ENCODE measurements at regions not wholly inside any gene's neighbourhood (a gene's known extent, or its start where the extent isn't known, plus 50 kb on each side); places are given as distances from the start of the nearest gene placed in this dataset.
A peak's percentile ranks its signal among the peaks of the same experiment; 100 is the strongest.

DNA sequence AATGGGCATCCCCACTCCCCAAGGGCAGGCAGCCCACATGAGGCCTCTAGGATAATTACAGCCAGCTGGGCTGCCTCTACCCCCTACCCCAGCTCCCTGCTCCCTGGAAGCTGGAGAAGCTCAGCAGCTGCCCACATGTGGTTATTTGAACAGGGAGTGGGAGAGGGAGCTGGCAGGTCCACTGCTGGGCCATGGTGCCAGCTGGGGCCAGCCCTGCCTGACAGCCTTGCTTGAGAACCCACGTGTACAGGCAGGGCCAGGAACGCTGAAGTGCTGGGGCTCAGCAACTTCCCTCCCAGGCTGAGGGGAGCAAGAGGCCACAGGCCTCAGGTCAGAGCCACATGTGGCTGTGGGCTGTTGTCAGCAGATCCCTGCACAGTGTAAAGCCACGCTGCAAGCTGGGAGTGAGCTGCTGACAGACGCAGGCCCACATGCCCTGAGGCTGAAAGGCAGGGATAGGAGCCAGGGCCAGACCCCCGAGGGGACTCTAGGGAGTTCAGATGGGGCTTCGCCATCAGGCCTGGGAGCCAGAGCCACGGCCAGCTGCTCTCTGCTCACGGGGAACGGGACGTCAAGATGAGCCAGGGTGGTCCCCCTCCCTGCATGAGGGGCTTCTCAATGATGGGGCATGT, 129.0 kb downstream of the SYF2 start:
- H3K27ac Mint-ChIP-seq, result no peak overlapping the region
- H3K4me1 Mint-ChIP-seq (ENCODE audit: low read depth), result peaks cover 56% of the 10 kb centered on the region
- no peaks in the 10 kb centered on the region for H3K9me3 Mint-ChIP-seq
- H3K4me3 Mint-ChIP-seq, result no peak overlapping the region
- H3K27me3 Mint-ChIP-seq, result no peaks in the 10 kb centered on the region
- no peaks in the 10 kb centered on the region for H3K36me3 Mint-ChIP-seq (ENCODE audit: low read depth)

DNA sequence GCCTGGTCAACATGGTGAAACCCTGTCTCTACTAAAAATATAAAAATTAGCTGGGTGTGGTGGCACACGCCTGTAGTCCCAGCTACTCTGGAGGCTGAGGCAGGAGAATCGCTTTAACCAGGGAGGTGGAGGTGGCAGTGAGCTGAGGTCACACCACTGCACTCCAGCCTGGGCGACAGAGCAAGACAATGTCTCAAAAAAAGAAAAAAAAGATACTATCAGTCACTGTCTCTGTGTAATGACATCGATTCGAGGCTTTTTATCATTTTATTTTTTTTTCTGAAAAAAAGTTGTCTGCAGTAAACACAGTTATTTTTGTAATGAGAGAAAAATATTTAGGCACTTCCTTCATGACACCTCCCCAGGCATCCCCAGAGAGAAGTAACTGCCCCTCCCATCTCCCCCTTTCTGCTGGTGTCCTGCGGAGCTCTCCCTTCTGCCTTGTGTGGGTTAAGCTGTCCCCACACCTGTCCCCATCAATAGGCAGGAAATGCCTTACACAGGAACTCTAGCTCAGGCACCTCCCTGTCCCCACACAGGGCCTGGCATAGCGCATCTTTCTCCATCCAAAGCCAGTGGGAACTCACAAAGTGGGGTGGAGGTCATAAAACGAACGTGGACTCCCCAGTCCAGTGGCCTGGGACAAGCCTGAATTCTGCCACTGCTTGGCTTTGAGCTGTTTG, 132.0 kb downstream of the SYF2 start:
- Mint-ChIP-seq H3K36me3 (ENCODE audit: low read depth) (no peaks in the 10 kb centered on the region), H3K4me3 (no peak overlapping the region), H3K4me1 (ENCODE audit: low read depth) (peaks cover 73% of the 10 kb centered on the region), H3K27me3 (no peaks in the 10 kb centered on the region), H3K27ac (peak overlapping the region; percentile 76), H3K9me3 (peaks cover 10% of the 10 kb centered on the region)

DNA sequence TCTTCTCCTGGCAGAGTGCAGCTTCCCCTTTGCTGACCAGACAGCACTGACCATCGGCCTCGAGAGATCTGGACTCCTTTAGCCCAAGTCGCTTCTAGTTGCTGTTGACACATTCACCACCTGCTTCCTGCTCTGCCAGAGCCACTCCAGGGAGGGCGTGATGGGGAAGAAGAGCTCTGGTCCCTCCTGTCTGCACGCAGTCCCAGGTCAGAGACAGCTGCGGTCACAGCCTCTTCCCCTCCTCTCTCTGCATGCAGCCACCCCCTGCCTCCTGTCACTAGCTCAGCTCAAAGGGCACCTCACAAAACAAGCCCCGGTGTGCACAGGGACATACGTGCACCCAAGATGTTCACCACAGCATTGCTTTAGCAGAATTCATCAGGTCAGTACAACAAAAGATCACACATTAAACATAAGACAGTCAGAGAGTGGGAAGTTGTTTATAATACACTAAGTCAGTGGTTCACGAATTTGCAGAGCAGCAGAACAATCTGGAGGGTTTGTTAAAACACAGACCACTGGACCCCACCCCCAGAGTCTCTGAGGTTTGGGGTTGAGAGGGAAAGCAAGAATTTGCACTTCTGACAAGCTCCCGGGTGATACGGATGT, 132.9 kb downstream of the SYF2 start:
- Mint-ChIP-seq H3K27ac (peak overlapping the region; percentile 66), H3K27me3 (no peaks in the 10 kb centered on the region), H3K4me1 (ENCODE audit: low read depth) (peaks cover 80% of the 10 kb centered on the region), H3K36me3 (ENCODE audit: low read depth) (no peaks in the 10 kb centered on the region), H3K4me3 (peak overlapping the region; percentile 27), H3K9me3 (peaks cover 14% of the 10 kb centered on the region)

DNA sequence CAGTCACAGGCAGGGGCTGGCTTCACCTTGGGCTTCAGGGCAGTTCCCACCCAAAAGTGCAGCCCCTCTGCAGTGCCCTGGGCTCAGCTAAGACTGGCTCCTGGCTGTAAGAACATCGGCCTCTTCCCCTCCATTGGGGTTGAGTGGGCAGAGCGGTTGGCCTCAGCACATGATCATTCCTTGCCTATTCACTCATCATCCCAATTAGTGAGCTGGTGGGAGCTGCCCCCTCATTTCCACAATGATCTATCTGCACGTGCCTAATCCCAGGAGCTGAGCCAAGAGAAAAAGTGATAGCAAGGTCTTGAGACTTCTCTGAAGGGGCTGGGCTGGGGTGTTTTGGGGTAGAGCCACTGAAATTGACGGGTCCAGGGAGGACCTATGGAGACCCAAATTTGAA, 133.6 kb downstream of the SYF2 start:
- H3K27ac Mint-ChIP-seq, result no peak overlapping the region
- H3K9me3 Mint-ChIP-seq, result peaks cover 17% of the 10 kb centered on the region
- no peaks in the 10 kb centered on the region for H3K27me3 Mint-ChIP-seq
- H3K36me3 Mint-ChIP-seq (ENCODE audit: low read depth), result no peaks in the 10 kb centered on the region
- peaks cover 76% of the 10 kb centered on the region for H3K4me1 Mint-ChIP-seq (ENCODE audit: low read depth)
- no peak overlapping the region for H3K4me3 Mint-ChIP-seq

DNA sequence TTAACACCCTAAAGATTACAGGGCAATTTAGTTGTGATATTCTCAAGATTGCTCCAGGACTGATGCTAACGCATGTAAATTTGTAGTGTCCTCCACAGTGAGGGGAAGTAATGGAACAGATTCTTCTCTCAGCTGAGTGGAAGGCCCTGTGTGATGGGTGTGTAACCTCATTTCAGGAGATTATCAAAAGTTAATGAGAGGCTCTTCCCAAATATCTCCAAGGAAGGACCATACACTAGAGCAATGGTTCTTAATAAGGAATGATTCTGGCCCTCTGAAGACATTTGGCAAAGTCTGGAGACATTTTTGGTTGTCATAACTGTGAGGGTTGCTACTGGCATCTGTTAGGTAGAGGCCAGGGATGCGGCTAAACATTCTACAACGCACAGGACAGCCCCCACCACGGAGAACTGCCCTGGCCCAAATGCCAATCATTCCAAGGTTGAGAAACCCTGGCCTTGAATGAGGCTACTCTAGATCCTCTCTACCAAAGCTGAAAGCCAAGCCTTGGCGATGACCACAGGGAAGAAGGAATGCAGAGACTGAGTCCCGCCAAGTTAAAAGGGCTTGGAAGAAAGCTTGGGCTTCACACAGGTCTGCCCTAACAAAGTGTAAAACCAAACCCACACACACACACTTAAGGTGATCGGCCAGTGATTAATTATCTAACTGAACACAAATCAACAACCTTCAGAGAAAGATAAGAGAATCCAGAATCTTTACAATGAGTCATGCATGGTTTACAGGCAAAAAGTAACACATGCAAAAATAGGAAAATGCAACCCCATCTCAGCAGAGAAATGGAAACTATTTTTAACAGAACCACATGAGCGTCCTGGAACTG, 135.8 kb downstream of the SYF2 start:
- Mint-ChIP-seq H3K4me1 (ENCODE audit: low read depth) (peaks cover 71% of the 10 kb centered on the region), H3K4me3 (peak overlapping the region; percentile 37), H3K27me3 (no peaks in the 10 kb centered on the region), H3K27ac (peak overlapping the region; percentile 53), H3K36me3 (ENCODE audit: low read depth) (no peaks in the 10 kb centered on the region), H3K9me3 (peaks cover 17% of the 10 kb centered on the region)

DNA sequence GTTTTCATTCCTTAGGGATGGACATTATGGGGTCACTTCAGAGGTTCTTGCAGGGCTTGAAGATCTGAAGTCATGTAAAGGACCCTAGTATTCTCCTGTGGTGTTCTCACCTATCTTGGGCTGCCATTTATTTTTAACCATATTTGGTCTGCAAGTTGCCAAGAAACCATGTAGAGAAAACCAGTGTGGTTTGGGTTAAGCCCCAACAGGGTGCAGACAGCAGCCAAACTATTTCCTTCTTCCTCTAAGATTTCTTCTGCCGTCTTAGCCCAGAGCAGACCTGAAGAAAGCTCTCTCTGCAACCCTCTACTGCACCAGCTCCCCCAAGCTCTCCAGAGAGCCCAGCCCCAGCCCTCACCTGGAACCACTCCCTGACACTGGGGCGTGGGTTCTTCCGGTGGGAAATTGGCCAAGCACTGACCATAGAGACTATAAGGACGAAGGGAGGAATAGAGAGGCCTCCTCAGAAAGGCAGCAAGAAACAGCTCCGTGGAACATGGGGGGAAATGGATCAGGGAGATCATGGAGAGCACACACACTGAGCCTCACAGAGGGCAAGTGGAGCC, 136.6 kb downstream of the SYF2 start:
- peaks cover 71% of the 10 kb centered on the region for H3K4me1 Mint-ChIP-seq (ENCODE audit: low read depth)
- H3K36me3 Mint-ChIP-seq (ENCODE audit: low read depth), result no peaks in the 10 kb centered on the region
- H3K9me3 Mint-ChIP-seq, result peaks cover 17% of the 10 kb centered on the region
- H3K4me3 Mint-ChIP-seq, result peak overlapping the region; percentile 14
- H3K27me3 Mint-ChIP-seq, result peaks cover 3% of the 10 kb centered on the region
- no peak overlapping the region for H3K27ac Mint-ChIP-seq

DNA sequence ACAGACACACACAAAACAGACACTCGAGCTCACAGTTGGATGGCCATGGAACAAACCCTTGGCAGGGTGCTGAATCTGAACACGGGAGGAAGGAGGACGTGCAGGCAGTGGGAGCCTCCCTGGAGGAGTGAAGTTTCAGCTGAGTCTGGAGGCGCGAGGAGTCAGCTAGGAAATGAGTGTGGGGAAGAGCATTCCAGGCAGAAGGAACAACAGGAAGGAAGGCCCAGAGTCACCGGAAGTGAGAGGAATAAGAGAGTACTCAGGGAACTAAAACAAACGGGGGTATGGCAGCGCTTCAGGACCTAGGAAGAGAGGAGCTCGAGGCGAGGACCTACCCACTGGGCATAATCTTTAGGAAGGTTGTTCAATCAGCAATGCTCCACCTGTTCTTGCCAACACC, 137.3 kb downstream of the SYF2 start:
- Mint-ChIP-seq H3K27ac (no peak overlapping the region), H3K4me1 (ENCODE audit: low read depth) (peaks cover 65% of the 10 kb centered on the region), H3K27me3 (peaks cover 3% of the 10 kb centered on the region), H3K4me3 (no peak overlapping the region), H3K36me3 (ENCODE audit: low read depth) (no peaks in the 10 kb centered on the region), H3K9me3 (peaks cover 17% of the 10 kb centered on the region)

DNA sequence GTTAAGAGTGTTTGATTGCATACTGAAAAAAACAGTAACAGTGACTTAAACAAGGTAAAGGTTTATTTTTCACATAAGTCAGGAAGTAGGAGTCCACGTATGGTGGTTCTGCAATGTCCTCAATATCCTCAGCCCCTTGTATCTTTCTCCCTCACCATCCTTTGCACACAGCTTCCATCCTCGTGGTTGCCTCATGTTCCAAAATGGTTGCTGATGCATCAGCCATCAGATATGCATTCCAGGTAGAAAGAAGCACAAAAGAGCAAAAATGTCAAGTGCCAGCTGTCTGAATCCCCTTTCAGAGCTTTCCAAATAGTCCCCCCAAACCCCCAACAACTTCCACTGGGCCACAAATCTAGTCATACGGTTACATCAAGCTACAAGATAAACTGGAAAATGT, 138.1 kb downstream of the SYF2 start:
- no peak overlapping the region for H3K4me3 Mint-ChIP-seq
- H3K4me1 Mint-ChIP-seq (ENCODE audit: low read depth), result peaks cover 57% of the 10 kb centered on the region
- no peak overlapping the region for H3K27ac Mint-ChIP-seq
- H3K36me3 Mint-ChIP-seq (ENCODE audit: low read depth), result no peaks in the 10 kb centered on the region
- H3K9me3 Mint-ChIP-seq, result peaks cover 17% of the 10 kb centered on the region
- H3K27me3 Mint-ChIP-seq, result peaks cover 3% of the 10 kb centered on the region

DNA sequence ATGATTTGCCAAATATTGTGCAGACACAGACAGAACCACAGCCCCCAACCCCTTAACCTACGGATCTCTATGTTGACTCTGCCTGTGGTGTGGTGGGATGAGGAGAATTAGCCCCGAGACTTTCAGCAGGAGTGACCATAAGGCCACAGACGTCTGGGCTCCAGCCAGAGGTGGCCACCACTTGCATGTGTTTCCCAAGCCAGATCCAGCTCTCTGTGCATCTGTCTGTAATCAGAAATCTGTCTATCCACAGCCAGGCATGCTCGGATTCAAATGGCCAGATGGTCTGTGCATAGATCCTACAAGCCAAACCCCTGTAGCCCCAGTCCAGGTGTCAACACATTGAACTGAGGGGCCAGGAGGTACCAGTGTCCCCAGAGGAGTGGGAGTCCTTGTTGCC, 140.6 kb downstream of the SYF2 start:
- Mint-ChIP-seq H3K27ac (no peak overlapping the region), H3K27me3 (peaks cover 4% of the 10 kb centered on the region), H3K4me3 (no peak overlapping the region), H3K4me1 (ENCODE audit: low read depth) (peaks cover 31% of the 10 kb centered on the region), H3K36me3 (ENCODE audit: low read depth) (no peaks in the 10 kb centered on the region), H3K9me3 (peaks cover 17% of the 10 kb centered on the region)

DNA sequence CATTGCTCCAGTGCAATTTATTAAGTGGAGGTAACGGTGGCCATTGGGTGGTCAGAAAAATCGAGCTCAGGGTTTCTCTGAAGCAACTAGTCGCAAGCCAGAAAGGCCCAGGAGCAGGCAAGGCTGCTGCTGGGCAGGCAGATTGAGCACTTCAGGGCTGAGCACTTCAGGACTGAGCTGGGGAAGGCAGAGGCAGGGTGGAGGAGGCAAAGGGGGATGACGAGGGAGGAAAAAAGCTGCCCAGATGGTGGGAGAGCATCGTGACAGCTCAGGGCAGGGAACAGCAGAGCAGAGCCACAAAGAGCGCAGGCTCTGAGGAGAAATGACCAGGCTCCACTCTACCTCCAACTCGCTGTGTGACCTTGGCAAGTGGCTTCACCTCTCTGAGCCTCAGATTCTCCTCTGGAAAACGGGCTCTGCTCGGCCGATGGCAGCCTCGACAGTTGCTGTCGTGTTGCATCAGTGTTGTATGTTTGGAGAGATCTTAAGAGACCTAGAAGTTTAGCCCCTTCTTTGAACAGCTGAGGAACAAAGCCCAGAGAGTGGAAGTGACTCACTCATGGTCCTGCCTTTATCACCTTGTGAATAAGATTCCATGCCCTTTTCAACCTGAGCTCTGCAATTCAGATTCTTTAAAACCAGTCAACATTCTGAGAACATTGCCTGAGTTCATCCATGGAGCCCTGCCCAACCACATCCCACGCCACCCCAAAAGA, 141.4 kb downstream of the SYF2 start:
- no peaks in the 10 kb centered on the region for H3K36me3 Mint-ChIP-seq (ENCODE audit: low read depth)
- no peak overlapping the region for H3K4me3 Mint-ChIP-seq
- peaks cover 7% of the 10 kb centered on the region for H3K27me3 Mint-ChIP-seq
- peaks cover 23% of the 10 kb centered on the region for H3K4me1 Mint-ChIP-seq (ENCODE audit: low read depth)
- peaks cover 10% of the 10 kb centered on the region for H3K9me3 Mint-ChIP-seq
- no peak overlapping the region for H3K27ac Mint-ChIP-seq

DNA sequence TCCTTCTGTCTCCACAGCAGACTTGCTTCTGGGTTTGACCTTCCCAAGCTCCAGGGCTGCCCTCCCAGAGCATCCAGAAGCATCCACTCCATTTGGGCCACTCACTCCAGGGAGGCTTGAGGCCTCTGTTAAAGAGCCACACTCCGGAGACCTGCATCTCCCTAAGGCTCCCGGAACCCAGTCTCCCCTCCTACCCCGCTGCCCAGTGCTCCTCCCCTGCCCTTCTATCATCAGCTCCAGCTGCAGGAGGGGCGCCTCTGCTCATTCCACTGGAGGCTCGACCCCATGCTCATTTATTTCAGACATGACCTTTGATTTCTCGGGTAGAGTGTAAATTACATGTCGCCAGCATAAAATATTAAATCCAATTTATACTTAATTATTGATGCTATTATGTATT, 142.5 kb downstream of the SYF2 start:
- Mint-ChIP-seq H3K9me3 (peaks cover 5% of the 10 kb centered on the region), H3K4me3 (no peak overlapping the region), H3K27me3 (peaks cover 7% of the 10 kb centered on the region), H3K4me1 (ENCODE audit: low read depth) (peaks cover 12% of the 10 kb centered on the region), H3K27ac (no peak overlapping the region), H3K36me3 (ENCODE audit: low read depth) (no peaks in the 10 kb centered on the region)

DNA sequence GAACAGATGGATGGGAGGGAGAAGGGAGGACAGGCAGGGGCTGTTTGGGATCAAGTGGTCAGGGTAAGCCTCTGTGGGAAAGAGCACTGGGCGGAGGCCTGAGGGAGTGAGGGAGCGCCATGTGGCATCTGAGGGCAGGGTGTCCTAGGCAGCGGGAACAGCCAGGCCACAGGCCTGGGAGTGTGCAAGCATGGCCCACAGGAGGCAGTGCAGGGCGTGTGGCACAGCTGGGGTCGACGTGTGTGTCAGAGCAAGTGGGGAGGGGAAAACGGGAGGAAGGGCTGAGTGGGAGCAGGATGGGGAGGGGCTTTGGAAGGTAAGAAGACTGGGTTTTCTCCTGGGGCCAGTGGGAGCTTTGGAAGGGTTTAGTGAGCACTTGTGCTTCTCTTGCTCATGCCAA, 143.4 kb downstream of the SYF2 start:
- Mint-ChIP-seq H3K27ac (no peak overlapping the region), H3K27me3 (peaks cover 7% of the 10 kb centered on the region)

DNA sequence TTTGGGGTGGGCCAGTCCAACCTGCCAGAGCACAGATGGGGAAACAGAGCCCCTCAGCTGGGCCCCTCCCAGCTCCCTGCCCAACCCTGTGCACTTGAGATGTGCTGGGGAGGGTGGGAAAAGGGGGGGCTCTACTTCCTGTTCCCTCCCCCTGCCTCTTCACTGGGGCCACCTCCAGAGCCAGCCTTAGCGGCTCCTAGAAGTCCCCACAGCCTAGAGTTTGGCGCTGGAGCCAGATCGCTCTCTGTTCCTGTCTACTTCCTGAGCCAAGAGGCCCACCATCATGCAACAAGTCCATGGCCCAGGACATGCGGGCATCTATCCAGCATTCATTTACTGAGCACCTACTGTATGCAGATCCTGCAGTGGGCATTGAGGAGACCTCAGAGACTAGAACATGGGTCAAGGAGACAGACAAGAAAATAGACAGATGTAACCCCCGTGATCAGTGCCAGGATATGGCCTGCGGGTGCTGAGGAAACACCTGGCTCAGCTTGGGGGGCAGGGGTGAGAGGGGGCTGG, 144.1 kb downstream of the SYF2 start:
- no peaks in the 10 kb centered on the region for H3K9me3 Mint-ChIP-seq
- H3K27ac Mint-ChIP-seq, result no peak overlapping the region
- H3K36me3 Mint-ChIP-seq (ENCODE audit: low read depth), result no peaks in the 10 kb centered on the region
- peaks cover 11% of the 10 kb centered on the region for H3K4me1 Mint-ChIP-seq (ENCODE audit: low read depth)
- H3K27me3 Mint-ChIP-seq, result peaks cover 7% of the 10 kb centered on the region
- no peak overlapping the region for H3K4me3 Mint-ChIP-seq

More for the DNA sequence above, 143.4 kb downstream of the SYF2 start:
- Mint-ChIP-seq H3K36me3 (ENCODE audit: low read depth) (no peaks in the 10 kb centered on the region), H3K9me3 (peaks cover under 1% of the 10 kb centered on the region), H3K4me1 (ENCODE audit: low read depth) (peaks cover 11% of the 10 kb centered on the region), H3K4me3 (no peak overlapping the region)

DNA sequence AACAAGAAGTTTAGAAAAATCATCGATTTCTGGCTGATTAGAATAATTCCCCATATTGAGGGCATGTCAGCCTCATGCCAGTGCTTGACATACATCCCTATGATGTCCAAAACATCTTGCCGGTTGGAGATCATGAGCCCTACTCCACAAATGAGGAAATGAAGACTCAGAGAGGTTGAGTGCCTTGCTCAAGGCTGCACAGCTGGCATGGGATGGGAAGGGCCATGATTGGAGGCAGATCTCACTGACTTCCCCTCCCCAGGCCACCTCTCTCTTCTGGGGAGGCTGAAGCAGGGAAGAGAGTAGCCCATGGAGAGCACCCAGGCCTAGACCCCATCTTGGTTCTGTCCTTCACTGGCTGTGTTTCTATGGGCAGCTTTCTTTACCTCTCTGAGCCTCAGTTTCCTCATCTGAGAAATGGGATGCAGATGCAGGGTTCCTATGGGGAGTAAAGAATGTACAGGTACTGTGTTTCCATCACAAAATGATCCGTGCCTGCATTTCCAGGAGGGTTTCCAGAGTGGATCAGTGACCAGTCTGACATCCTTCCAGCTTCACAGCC, 145.7 kb downstream of the SYF2 start:
- Mint-ChIP-seq H3K4me1 (ENCODE audit: low read depth) (peaks cover 9% of the 10 kb centered on the region), H3K4me3 (no peak overlapping the region), H3K27me3 (peaks cover 7% of the 10 kb centered on the region), H3K36me3 (ENCODE audit: low read depth) (no peaks in the 10 kb centered on the region), H3K9me3 (no peaks in the 10 kb centered on the region), H3K27ac (no peak overlapping the region)

Data from stimulated activated naive CD8-positive, alpha-beta T cell treated with anti-CD3 and anti-CD28 coated beads, Interleukin-15, Interleukin-2, amounts not matched to agents 100 ng/mL and 50 ng/mL, for 24 hours (primary cell).